H54 (cell line): ENCODE measurements at regions not wholly inside any gene's neighbourhood (a gene's known extent, or its start where the extent isn't known, plus 50 kb on each side); places are given as distances from the start of the nearest gene placed in this dataset.

Experiments
- DNase-seq: peaks from one replicate; pipeline ENCODE4 v3.0.0; 2011; ENCODE audit warnings: low spot score, mixed read lengths; ENCODE audit not compliant: insufficient read length
- FAIRE-seq: peaks from 3 replicates; lab custom pipeline; 2011; peaks lifted over from hg19 to GRCh38; lab: Jason Lieb, UNC
- POLR2A ChIP-seq: IDR thresholded peaks from 2 replicates; pipeline ENCODE4 v1.6.1; 2011; ENCODE audit warnings: low read depth, mild to moderate bottlenecking, low read length

DNA sequence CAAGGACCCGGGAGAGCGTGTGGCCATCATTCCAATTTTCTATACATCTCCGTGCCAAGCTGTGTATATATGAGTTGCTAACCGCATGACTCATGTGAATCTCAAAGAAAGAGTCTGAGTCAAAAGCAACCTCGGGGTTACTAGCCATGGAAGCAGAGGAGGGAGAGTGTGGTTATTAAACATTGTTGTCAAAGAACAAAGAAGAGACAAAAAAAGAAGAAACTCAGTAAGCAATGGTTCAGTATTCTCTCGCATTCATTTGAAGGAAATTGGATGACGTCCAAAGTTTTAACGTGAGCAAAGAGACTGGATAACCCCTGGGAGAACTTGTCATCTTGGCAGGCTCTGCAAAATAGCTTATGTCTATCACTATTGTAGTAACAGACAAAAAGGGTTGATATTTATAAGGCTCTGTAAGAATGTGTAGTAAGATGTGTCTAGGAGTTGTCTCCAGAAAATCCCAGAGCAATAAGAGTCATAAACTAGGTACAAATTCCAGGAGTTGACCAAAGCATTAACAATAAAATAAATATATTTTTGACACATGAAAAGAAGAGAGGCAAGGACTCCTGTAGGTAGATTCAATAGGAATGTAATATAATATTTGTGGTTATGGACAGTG, 52.8 kb upstream of the GRM7 start:
- DNase-seq (no peak), FAIRE-seq (no peak)
- no peak for TF ChIP-seq POLR2A

DNA sequence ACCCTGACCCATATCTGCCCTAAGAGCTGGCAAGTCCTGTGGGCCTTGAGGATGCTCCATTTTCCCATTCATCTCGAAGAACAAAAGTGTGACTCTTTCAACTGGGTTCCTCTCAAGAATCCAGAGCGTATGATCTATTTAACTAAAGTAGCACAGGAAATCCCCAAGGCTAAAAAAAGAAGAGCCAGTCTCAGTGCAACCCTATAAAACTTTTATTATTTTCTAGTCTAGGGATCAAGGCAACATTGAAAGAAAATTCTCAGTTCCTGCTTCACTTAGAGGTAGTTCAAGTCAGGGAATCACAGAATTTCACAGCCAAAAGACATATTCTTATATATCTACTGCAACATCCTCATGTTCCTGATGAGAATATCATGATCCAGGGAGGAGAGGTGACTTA, 51.6 kb upstream of the GRM7 start:
- DNase-seq, result no peak
- no peak for TF ChIP-seq POLR2A
- FAIRE-seq, result no peak
